ENCODE measurements at regions not wholly inside any gene's neighbourhood (a gene's known extent, or its start where the extent isn't known, plus 50 kb on each side); places are given as distances from the start of the nearest gene placed in this dataset.

DNA sequence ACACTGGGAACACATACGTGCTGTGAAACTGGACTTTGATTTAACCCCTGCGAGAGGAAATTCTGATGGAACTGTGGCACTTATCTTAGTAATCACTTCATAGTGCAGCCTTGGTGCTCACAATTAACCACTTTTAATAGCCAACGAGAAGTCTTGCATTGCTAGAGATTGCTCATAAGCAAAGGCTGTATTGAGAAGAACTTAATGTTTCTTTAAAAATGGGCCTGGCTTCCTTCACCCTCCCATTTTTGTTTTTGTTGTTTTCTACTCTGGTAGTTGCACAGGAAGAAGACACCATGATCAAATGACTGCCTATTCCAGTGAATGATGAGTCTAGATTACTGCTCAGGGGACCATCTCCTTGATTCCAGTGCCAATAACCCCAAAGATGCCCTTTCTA lies 52.5 kb upstream of the NKAP start:
- TF ChIP-seq NANOG (IDR thresholded peaks at IDR 0.05; ENCODE audit: borderline replicate concordance) (no peak), POLR2AphosphoS5 (IDR thresholded peaks at IDR 0.05; ENCODE audit: low read depth) (no peak), EZH2 (IDR thresholded peaks at IDR 0.05; ENCODE audit: low read depth, unreplicated experiment) (peak; percentile 49), ZNF114 (CRISPR knock-in tag; IDR thresholded peaks at IDR 0.05) (no peak)

More for the DNA sequence above, 52.5 kb upstream of the NKAP start:
- no peak for ATAC-seq
- Histone ChIP-seq H3K79me2 (replicated peaks; ENCODE audit: insufficient read depth) (no peaks in the 10 kb centered on the region), H3K27me3 (ENCODE audit: insufficient read depth) (peaks cover 100% of the 10 kb centered on the region), H3F3A (replicated peaks; ENCODE audit: low read depth) (no peaks in the 10 kb centered on the region), H3K36me3 (ENCODE audit: insufficient read depth) (no peaks in the 10 kb centered on the region), H3K4me3 (no peak overlapping the region), H3K27ac (ENCODE audit: low read depth) (no peak overlapping the region), H3K4me1 (ENCODE audit: insufficient read depth) (no peaks in the 10 kb centered on the region; the same call in 1 of the 2 replicates), H3K4me2 (no peak overlapping the region), H3K9me2 (ENCODE audit: insufficient read depth) (no peaks in the 10 kb centered on the region), H4K20me1 (replicated peaks; ENCODE audit: insufficient read depth) (0 out of 2 replicates have a peak, but pooled peaks cover 3% of the 10 kb centered on the region), H2AFZ (no peak overlapping the region)
- peaks cover 99% of the 10 kb centered on the region for H3K27me3 Mint-ChIP-seq (ENCODE audit: insufficient read depth, low read depth, poor library complexity)
- no peak overlapping the region for H3K27ac Mint-ChIP-seq
- peaks cover 4% of the 10 kb centered on the region; the same call in 2 of the 3 replicates for H3K9me3 Mint-ChIP-seq
- peaks cover 7% of the 10 kb centered on the region; the same call in 2 of the 3 replicates for H3K4me1 Mint-ChIP-seq
- H3K36me3 Mint-ChIP-seq (ENCODE audit: low read depth), result no peaks in the 10 kb centered on the region; the same call in 2 of the 3 replicates
- no peak overlapping the region for H3K4me3 Mint-ChIP-seq
- no peak for DNase-seq (ENCODE audit: low spot score)
